Suprapubic skin (tissue), 4 donors: ENCODE measurements at regions not wholly inside any gene's neighbourhood (a gene's known extent, or its start where the extent isn't known, plus 50 kb on each side); places are given as distances from the start of the nearest gene placed in this dataset.

ENCODE experiments used
- POLR2A ChIP-seq, 2 donors: fragments of 450-650 bp; IDR thresholded peaks; one replicate each; pipeline ENCODE4 v1.6.1; 2017; ENCODE audit warnings: antibody characterized with exemption in 2 of 2, mild to moderate bottlenecking in 2 of 2, moderate library complexity in 2 of 2
- POLR2AphosphoS5 ChIP-seq, 3 donors: sonication (generic); formaldehyde crosslinking; IDR thresholded peaks; one replicate each; pipeline ENCODE4 v1.6.1; 2017; ENCODE audit warnings: antibody characterized with exemption in 3 of 3
- TF ChIP-seq, protein P1 (sequence below), 2 donors: fragments of 200-600 bp in 1 of 2; fragments of 450-650 bp in 1 of 2; sonication (generic) in 1 of 2; IDR thresholded peaks; one replicate each; pipeline ENCODE4 v1.5.1; 2016 to 2019; ENCODE audit warnings: antibody characterized with exemption in 2 of 2, mild to moderate bottlenecking in 1 of 2, moderate library complexity in 1 of 2

- peak in 1 of 2 donors; percentile 49 for TF ChIP-seq POLR2A (IDR thresholded peaks at IDR 0.05)
- TF ChIP-seq, protein P1, sequence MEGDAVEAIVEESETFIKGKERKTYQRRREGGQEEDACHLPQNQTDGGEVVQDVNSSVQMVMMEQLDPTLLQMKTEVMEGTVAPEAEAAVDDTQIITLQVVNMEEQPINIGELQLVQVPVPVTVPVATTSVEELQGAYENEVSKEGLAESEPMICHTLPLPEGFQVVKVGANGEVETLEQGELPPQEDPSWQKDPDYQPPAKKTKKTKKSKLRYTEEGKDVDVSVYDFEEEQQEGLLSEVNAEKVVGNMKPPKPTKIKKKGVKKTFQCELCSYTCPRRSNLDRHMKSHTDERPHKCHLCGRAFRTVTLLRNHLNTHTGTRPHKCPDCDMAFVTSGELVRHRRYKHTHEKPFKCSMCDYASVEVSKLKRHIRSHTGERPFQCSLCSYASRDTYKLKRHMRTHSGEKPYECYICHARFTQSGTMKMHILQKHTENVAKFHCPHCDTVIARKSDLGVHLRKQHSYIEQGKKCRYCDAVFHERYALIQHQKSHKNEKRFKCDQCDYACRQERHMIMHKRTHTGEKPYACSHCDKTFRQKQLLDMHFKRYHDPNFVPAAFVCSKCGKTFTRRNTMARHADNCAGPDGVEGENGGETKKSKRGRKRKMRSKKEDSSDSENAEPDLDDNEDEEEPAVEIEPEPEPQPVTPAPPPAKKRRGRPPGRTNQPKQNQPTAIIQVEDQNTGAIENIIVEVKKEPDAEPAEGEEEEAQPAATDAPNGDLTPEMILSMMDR (IDR thresholded peaks at IDR 0.05) = peak; percentile 52 to 79
- TF ChIP-seq POLR2AphosphoS5 (IDR thresholded peaks at IDR 0.05) = peak; percentile 34 to 95 (median 93)
Observed at GRCh38 chr17:77088455-77089123, 52.2 kb upstream of the SEC14L1 start.
